A673 (cell line): ENCODE measurements at regions not wholly inside any gene's neighbourhood (a gene's known extent, or its start where the extent isn't known, plus 50 kb on each side); places are given as distances from the start of the nearest gene placed in this dataset.

Experiments used
- CTCF ChIP-seq: fragments of 300-800, 200-600 bp; sonication (generic); conservative IDR thresholded peaks from 2 replicates; pipeline ENCODE4 v1.5.1; 2017; ENCODE audit warnings: low read depth, mild to moderate bottlenecking, antibody characterized with exemption, low read length, moderate library complexity, mixed read lengths
- EZH2 ChIP-seq: fragments of 200-600 bp; sonication (generic); IDR thresholded peaks from 2 replicates; pipeline ENCODE4 v1.6.1; 2017; ENCODE audit warnings: borderline replicate concordance, low read depth, mild to moderate bottlenecking, mixed read lengths, antibody characterized with exemption, low read length; ENCODE audit not compliant: poor library complexity, severe bottlenecking

GRCh38 chr15:93428150-93428549 is 339.1 kb upstream of the RGMA start:
- TF ChIP-seq CTCF, result no peak
- no peak for TF ChIP-seq EZH2
